ENCODE measurements at regions not wholly inside any gene's neighbourhood (a gene's known extent, or its start where the extent isn't known, plus 50 kb on each side); places are given as distances from the start of the nearest gene placed in this dataset.

- in situ Hi-C loops (cut with HindIII; ENCODE audit: low sequenced_read_pairs), result no loop called here
- no peak for TF ChIP-seq CTCF (IDR thresholded peaks at IDR 0.05; ENCODE audit: low read depth, low read length, missing control alignments)
- DNase-seq (ENCODE audit: low read depth), result no peak
- no peak overlapping the region for H3K4me3 ChIP-seq (ENCODE audit: low read depth, low read length)
Measured at GRCh38 chr20:52422574-52423336, 231.2 kb upstream of the ZFP64 start.

- in situ Hi-C loops (cut with HindIII; ENCODE audit: low sequenced_read_pairs), result no loop called here
- no peak for DNase-seq (ENCODE audit: low read depth)
- H3K4me3 ChIP-seq (ENCODE audit: low read depth, low read length), result no peak overlapping the region
- TF ChIP-seq CTCF (IDR thresholded peaks at IDR 0.05; ENCODE audit: low read depth, low read length, missing control alignments), result no peak
Measured at GRCh38 chr20:52420805-52421204, 229.2 kb upstream of the ZFP64 start.

- H3K4me3 ChIP-seq (ENCODE audit: low read depth, low read length), result no peak overlapping the region
- in situ Hi-C loops (cut with HindIII; ENCODE audit: low sequenced_read_pairs), result no loop called here
- no peak for TF ChIP-seq CTCF (IDR thresholded peaks at IDR 0.05; ENCODE audit: low read depth, low read length, missing control alignments)
- DNase-seq (ENCODE audit: low read depth), result no peak
Measured at GRCh38 chr20:52419205-52419604, 227.6 kb upstream of the ZFP64 start.

- in situ Hi-C loops (cut with HindIII; ENCODE audit: low sequenced_read_pairs), result no loop called here
- no peak for DNase-seq (ENCODE audit: low read depth)
Measured at GRCh38 chr20:52416953-52417352, 225.4 kb upstream of the ZFP64 start.

GRCh38 chr20:52411611-52412010 is 220.0 kb upstream of the ZFP64 start:
- no peak overlapping the region for H3K4me3 ChIP-seq (ENCODE audit: low read depth, low read length)
- no peak for TF ChIP-seq CTCF (IDR thresholded peaks at IDR 0.05; ENCODE audit: low read depth, low read length, missing control alignments)
- DNase-seq (ENCODE audit: low read depth), result no peak
- in situ Hi-C loops (cut with HindIII; ENCODE audit: low sequenced_read_pairs), result no loop called here

More at GRCh38 chr20:52416953-52417352, 225.4 kb upstream of the ZFP64 start:
- TF ChIP-seq CTCF (IDR thresholded peaks at IDR 0.05; ENCODE audit: low read depth, low read length, missing control alignments), result no peak
- H3K4me3 ChIP-seq (ENCODE audit: low read depth, low read length), result no peak overlapping the region

GRCh38 chr20:52410731-52411234 is 219.2 kb upstream of the ZFP64 start:
- TF ChIP-seq CTCF (IDR thresholded peaks at IDR 0.05; ENCODE audit: low read depth, low read length, missing control alignments), result no peak
- H3K4me3 ChIP-seq (ENCODE audit: low read depth, low read length), result no peak overlapping the region
- in situ Hi-C loops (cut with HindIII; ENCODE audit: low sequenced_read_pairs), result no loop called here
- no peak for DNase-seq (ENCODE audit: low read depth)
